ENCODE measurements at regions not wholly inside any gene's neighbourhood (a gene's known extent, or its start where the extent isn't known, plus 50 kb on each side); places are given as distances from the start of the nearest gene placed in this dataset.

- H4K12ac ChIP-seq (ENCODE audit: low read depth, low read length) = no peak overlapping the region
- no peak overlapping the region for H2BK5ac ChIP-seq (ENCODE audit: low read depth, low read length, poor library complexity)
- H3K79me1 ChIP-seq (ENCODE audit: low read length) = no peaks in the 10 kb centered on the region
- no peak overlapping the region for H3K4me2 ChIP-seq (ENCODE audit: low read length)
- no peak overlapping the region for H3K4me3 ChIP-seq (ENCODE audit: low read depth, low read length)
- no peak overlapping the region for H3K9ac ChIP-seq (ENCODE audit: low read length)
- H3K27ac ChIP-seq (ENCODE audit: low read depth, low read length) = no peak overlapping the region
- H2AFZ ChIP-seq (ENCODE audit: insufficient read depth, low read length, poor library complexity) = no peak overlapping the region
- no peak overlapping the region for H2AK5ac ChIP-seq (ENCODE audit: low read length)
- no peak overlapping the region for H3K4ac ChIP-seq (ENCODE audit: low read depth, low read length)
- no peak overlapping the region for H2BK12ac ChIP-seq (ENCODE audit: low read length)
- no peak overlapping the region for H4K8ac ChIP-seq (ENCODE audit: low read depth, low read length)
- peaks cover 1% of the 10 kb centered on the region for H3K79me2 ChIP-seq (ENCODE audit: control insufficient read depth, insufficient read depth, low read length, poor library complexity)
- H4K91ac ChIP-seq (ENCODE audit: low read depth, low read length) = no peak overlapping the region
- H3K23ac ChIP-seq (ENCODE audit: low read length) = no peak overlapping the region
- no peaks in the 10 kb centered on the region for H3K9me3 ChIP-seq (ENCODE audit: insufficient read depth, low read depth, low read length)
- H3K4me1 ChIP-seq (ENCODE audit: control insufficient read depth in 1 of 2, insufficient read depth in 2 of 2, low read length in 2 of 2) = peaks cover 5 to 6% of the 10 kb centered on the region in 2 experiments
- no peaks in the 10 kb centered on the region for H3K27me3 ChIP-seq (ENCODE audit: insufficient read depth, low read length)
- DNase-seq = no peak
- WGBS (ENCODE audit: extremely low coverage, insufficient coverage, insufficient read length) = no CpG with 5 or more reads among the region's 3 CpGs
- no peak overlapping the region for H2BK120ac ChIP-seq (ENCODE audit: insufficient read depth, low read length, poor library complexity)
- H3K18ac ChIP-seq (ENCODE audit: low read length) = no peak overlapping the region
- H3K36me3 ChIP-seq (ENCODE audit: control insufficient read depth in 1 of 2, insufficient read depth in 2 of 2, low read length in 2 of 2) = no peaks in the 10 kb centered on the region
- no peak overlapping the region for H3K14ac ChIP-seq (ENCODE audit: low read length)
Measured at GRCh38 chr3:182455011-182455410, 338.3 kb upstream of the ATP11B start.

GRCh38 chr3:182460303-182460702 is 333.0 kb upstream of the ATP11B start:
- H3K79me2 ChIP-seq (ENCODE audit: control insufficient read depth, insufficient read depth, low read length, poor library complexity) = no peaks in the 10 kb centered on the region
- H2BK12ac ChIP-seq (ENCODE audit: low read length) = no peak overlapping the region
- no peak overlapping the region for H3K4me2 ChIP-seq (ENCODE audit: low read length)
- DNase-seq = no peak
- no peak overlapping the region for H2BK120ac ChIP-seq (ENCODE audit: insufficient read depth, low read length, poor library complexity)
- no peaks in the 10 kb centered on the region for H3K4me1 ChIP-seq (ENCODE audit: control insufficient read depth in 1 of 2, insufficient read depth in 2 of 2, low read length in 2 of 2)
- no CpG with 5 or more reads among the region's 4 CpGs for WGBS (ENCODE audit: extremely low coverage, insufficient coverage, insufficient read length)
- no peak overlapping the region for H3K18ac ChIP-seq (ENCODE audit: low read length)
- no peak overlapping the region for H3K23ac ChIP-seq (ENCODE audit: low read length)
- H4K8ac ChIP-seq (ENCODE audit: low read depth, low read length) = no peak overlapping the region
- H3K4ac ChIP-seq (ENCODE audit: low read depth, low read length) = no peak overlapping the region
- H3K79me1 ChIP-seq (ENCODE audit: low read length) = no peaks in the 10 kb centered on the region
- no peak overlapping the region for H3K4me3 ChIP-seq (ENCODE audit: low read depth, low read length)
- no peak overlapping the region for H2AFZ ChIP-seq (ENCODE audit: insufficient read depth, low read length, poor library complexity)
- H4K91ac ChIP-seq (ENCODE audit: low read depth, low read length) = no peak overlapping the region
- H4K12ac ChIP-seq (ENCODE audit: low read depth, low read length) = no peak overlapping the region
- H2AK5ac ChIP-seq (ENCODE audit: low read length) = no peak overlapping the region
- no peaks in the 10 kb centered on the region for H3K36me3 ChIP-seq (ENCODE audit: control insufficient read depth in 1 of 2, insufficient read depth in 2 of 2, low read length in 2 of 2)
- H3K9ac ChIP-seq (ENCODE audit: low read length) = no peak overlapping the region
- no peak overlapping the region for H3K14ac ChIP-seq (ENCODE audit: low read length)
- no peak overlapping the region for H3K27ac ChIP-seq (ENCODE audit: low read depth, low read length)
- H3K9me3 ChIP-seq (ENCODE audit: insufficient read depth, low read depth, low read length) = peaks cover 1% of the 10 kb centered on the region
- no peaks in the 10 kb centered on the region for H3K27me3 ChIP-seq (ENCODE audit: insufficient read depth, low read length)
- H2BK5ac ChIP-seq (ENCODE audit: low read depth, low read length, poor library complexity) = no peak overlapping the region

- Histone ChIP-seq H3K18ac (ENCODE audit: low read length) (no peak overlapping the region), H2AFZ (ENCODE audit: insufficient read depth, low read length, poor library complexity) (no peak overlapping the region), H3K9me3 (ENCODE audit: insufficient read depth, low read depth, low read length) (peaks cover 1% of the 10 kb centered on the region), H3K9ac (ENCODE audit: low read length) (no peak overlapping the region), H3K14ac (ENCODE audit: low read length) (no peak overlapping the region), H3K4me1 (ENCODE audit: control insufficient read depth in 1 of 2, insufficient read depth in 2 of 2, low read length in 2 of 2) (no peaks in the 10 kb centered on the region), H3K27me3 (ENCODE audit: insufficient read depth, low read length) (no peaks in the 10 kb centered on the region), H2AK5ac (ENCODE audit: low read length) (no peak overlapping the region), H3K36me3 (ENCODE audit: control insufficient read depth in 1 of 2, insufficient read depth in 2 of 2, low read length in 2 of 2) (no peaks in the 10 kb centered on the region), H3K79me2 (ENCODE audit: control insufficient read depth, insufficient read depth, low read length, poor library complexity) (no peaks in the 10 kb centered on the region), H3K4ac (ENCODE audit: low read depth, low read length) (no peak overlapping the region), H2BK12ac (ENCODE audit: low read length) (no peak overlapping the region), H3K4me3 (ENCODE audit: low read depth, low read length) (no peak overlapping the region), H3K23ac (ENCODE audit: low read length) (no peak overlapping the region), H2BK5ac (ENCODE audit: low read depth, low read length, poor library complexity) (no peak overlapping the region), H4K8ac (ENCODE audit: low read depth, low read length) (no peak overlapping the region), H3K27ac (ENCODE audit: low read depth, low read length) (no peak overlapping the region), H4K12ac (ENCODE audit: low read depth, low read length) (no peak overlapping the region), H2BK120ac (ENCODE audit: insufficient read depth, low read length, poor library complexity) (no peak overlapping the region), H3K79me1 (ENCODE audit: low read length) (no peaks in the 10 kb centered on the region), H4K91ac (ENCODE audit: low read depth, low read length) (no peak overlapping the region), H3K4me2 (ENCODE audit: low read length) (no peak overlapping the region)
- DNase-seq = no peak
Measured at GRCh38 chr3:182462152-182462551, 331.2 kb upstream of the ATP11B start.

- Histone ChIP-seq H3K4me2 (ENCODE audit: low read length) (no peak overlapping the region), H3K14ac (ENCODE audit: low read length) (no peak overlapping the region), H3K27me3 (ENCODE audit: insufficient read depth, low read length) (no peaks in the 10 kb centered on the region), H3K36me3 (ENCODE audit: control insufficient read depth in 1 of 2, insufficient read depth in 2 of 2, low read length in 2 of 2) (no peaks in the 10 kb centered on the region), H2AK5ac (ENCODE audit: low read length) (no peak overlapping the region), H2BK5ac (ENCODE audit: low read depth, low read length, poor library complexity) (no peak overlapping the region), H3K9me3 (ENCODE audit: insufficient read depth, low read depth, low read length) (peaks cover 1% of the 10 kb centered on the region), H2BK12ac (ENCODE audit: low read length) (no peak overlapping the region), H4K91ac (ENCODE audit: low read depth, low read length) (no peak overlapping the region), H3K9ac (ENCODE audit: low read length) (no peak overlapping the region), H4K12ac (ENCODE audit: low read depth, low read length) (no peak overlapping the region), H3K4me1 (ENCODE audit: control insufficient read depth in 1 of 2, insufficient read depth in 2 of 2, low read length in 2 of 2) (no peaks in the 10 kb centered on the region), H4K8ac (ENCODE audit: low read depth, low read length) (no peak overlapping the region), H3K4me3 (ENCODE audit: low read depth, low read length) (no peak overlapping the region), H3K27ac (ENCODE audit: low read depth, low read length) (no peak overlapping the region), H3K79me2 (ENCODE audit: control insufficient read depth, insufficient read depth, low read length, poor library complexity) (no peaks in the 10 kb centered on the region), H3K79me1 (ENCODE audit: low read length) (no peaks in the 10 kb centered on the region), H2AFZ (ENCODE audit: insufficient read depth, low read length, poor library complexity) (no peak overlapping the region), H3K23ac (ENCODE audit: low read length) (no peak overlapping the region), H3K4ac (ENCODE audit: low read depth, low read length) (no peak overlapping the region), H2BK120ac (ENCODE audit: insufficient read depth, low read length, poor library complexity) (no peak overlapping the region), H3K18ac (ENCODE audit: low read length) (no peak overlapping the region)
- no CpG with 5 or more reads among the region's 2 CpGs for WGBS (ENCODE audit: extremely low coverage, insufficient coverage, insufficient read length)
- DNase-seq = no peak
Measured at GRCh38 chr3:182464513-182465145, 328.7 kb upstream of the ATP11B start.
